B cell (primary cell): ENCODE measurements at regions not wholly inside any gene's neighbourhood (a gene's known extent, or its start where the extent isn't known, plus 50 kb on each side); places are given as distances from the start of the nearest gene placed in this dataset.

Experiments used
- EZH2 ChIP-seq: IDR thresholded peaks from 2 replicates; pipeline ENCODE4 v1.6.1; 2012; ENCODE audit warnings: borderline replicate concordance, low read depth, mild to moderate bottlenecking, moderate library complexity, low read length; ENCODE audit not compliant: insufficient read depth, poor library complexity, severe bottlenecking
- TF ChIP-seq, protein P1 (sequence below): fragments of 200-600 bp; IDR thresholded peaks from one replicate; pipeline ENCODE4 v1.8.0; 2022; ENCODE audit warnings: antibody characterized with exemption, mild to moderate bottlenecking

DNA sequence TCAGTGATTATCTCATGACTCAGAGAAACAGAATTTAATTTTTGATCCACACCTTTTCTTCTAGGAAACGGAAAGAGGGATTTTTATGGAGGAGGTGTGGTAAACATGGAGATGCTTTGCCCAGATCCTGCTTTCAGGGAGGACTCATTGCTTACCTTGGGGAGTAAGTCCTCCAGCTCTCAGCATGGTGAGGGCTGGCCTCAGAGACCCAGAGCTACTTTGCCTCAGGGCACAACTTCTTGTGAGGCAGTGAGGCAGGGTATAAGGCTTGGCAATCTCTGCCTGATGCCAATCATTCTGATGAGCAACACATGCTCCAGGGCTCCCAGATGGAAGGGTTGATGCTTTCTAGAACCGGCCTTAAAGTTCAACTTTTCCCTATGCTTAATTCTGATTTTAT lies 189.9 kb upstream of the DCC start:
- TF ChIP-seq, protein P1, sequence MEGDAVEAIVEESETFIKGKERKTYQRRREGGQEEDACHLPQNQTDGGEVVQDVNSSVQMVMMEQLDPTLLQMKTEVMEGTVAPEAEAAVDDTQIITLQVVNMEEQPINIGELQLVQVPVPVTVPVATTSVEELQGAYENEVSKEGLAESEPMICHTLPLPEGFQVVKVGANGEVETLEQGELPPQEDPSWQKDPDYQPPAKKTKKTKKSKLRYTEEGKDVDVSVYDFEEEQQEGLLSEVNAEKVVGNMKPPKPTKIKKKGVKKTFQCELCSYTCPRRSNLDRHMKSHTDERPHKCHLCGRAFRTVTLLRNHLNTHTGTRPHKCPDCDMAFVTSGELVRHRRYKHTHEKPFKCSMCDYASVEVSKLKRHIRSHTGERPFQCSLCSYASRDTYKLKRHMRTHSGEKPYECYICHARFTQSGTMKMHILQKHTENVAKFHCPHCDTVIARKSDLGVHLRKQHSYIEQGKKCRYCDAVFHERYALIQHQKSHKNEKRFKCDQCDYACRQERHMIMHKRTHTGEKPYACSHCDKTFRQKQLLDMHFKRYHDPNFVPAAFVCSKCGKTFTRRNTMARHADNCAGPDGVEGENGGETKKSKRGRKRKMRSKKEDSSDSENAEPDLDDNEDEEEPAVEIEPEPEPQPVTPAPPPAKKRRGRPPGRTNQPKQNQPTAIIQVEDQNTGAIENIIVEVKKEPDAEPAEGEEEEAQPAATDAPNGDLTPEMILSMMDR, result no peak
- TF ChIP-seq EZH2, result no peak
